ENCODE measurements at regions not wholly inside any gene's neighbourhood (a gene's known extent, or its start where the extent isn't known, plus 50 kb on each side); places are given as distances from the start of the nearest gene placed in this dataset.

- CTCF ChIA-PET (ENCODE audit: low intra/inter-chr PET ratio) = no interaction called here
- ATAC-seq (no peak), FAIRE-seq (no peak), DNase-seq (ENCODE audit: extremely low read depth in 1 of 4, low spot score in 3 of 4) (no peak)
- Histone ChIP-seq H3K79me2 (ENCODE audit: control insufficient read depth, insufficient read depth, low read length) (no peaks in the 10 kb centered on the region), H4K20me1 (replicated peaks; ENCODE audit: control insufficient read depth, insufficient read depth, low read length) (no peaks in the 10 kb centered on the region), H2AFZ (ENCODE audit: low read depth, low read length) (no peak overlapping the region), H3K36me3 (ENCODE audit: control insufficient read depth, insufficient read depth, low read length) (no peaks in the 10 kb centered on the region), H3K4me1 (replicated peaks in 1 of 2; ENCODE audit: control insufficient read depth in 2 of 2, insufficient read depth in 2 of 2, low read length in 2 of 2) (no peaks in the 10 kb centered on the region), H3K4me3 (no peak overlapping the region), H3K4me2 (ENCODE audit: insufficient read depth, low read length) (no peak overlapping the region), H3K9ac (ENCODE audit: insufficient read depth in 1 of 2, low read depth in 2 of 2, low read length in 2 of 2) (no peak overlapping the region), H3K9me3 (replicated peaks; ENCODE audit: control insufficient read depth, insufficient read depth, low read depth, low read length) (no peaks in the 10 kb centered on the region), H3K27ac (ENCODE audit: extremely low read depth, low read depth, low read length) (no peak overlapping the region), H3K27me3 (ENCODE audit: control insufficient read depth in 2 of 2, insufficient read depth in 2 of 2, low read length in 2 of 2) (no peaks in the 10 kb centered on the region), H3K9me1 (ENCODE audit: control insufficient read depth, insufficient read depth, low read length) (no peaks in the 10 kb centered on the region)
- 0% methylated on average over 4 of the region's 4 CpGs for WGBS (ENCODE audit: insufficient coverage, low coverage, missing lambda C conversion rate)
- no peak for TF ChIP-seq ESRRB (CRISPR knock-in tag; IDR thresholded peaks at IDR 0.05; ENCODE audit: borderline replicate concordance)
- TF ChIP-seq ATF6 (CRISPR knock-in tag; IDR thresholded peaks at IDR 0.05) = no peak
- TF ChIP-seq SETDB1 (IDR thresholded peaks at IDR 0.05; ENCODE audit: low read length) = no peak
- TF ChIP-seq MLLT1 (IDR thresholded peaks at IDR 0.05) = no peak
- TF ChIP-seq THAP7 (CRISPR knock-in tag; IDR thresholded peaks at IDR 0.05) = no peak
- TF ChIP-seq HINFP (tag; conservative IDR thresholded peaks at IDR 0.05; ENCODE audit: low read depth) = no peak
- TF ChIP-seq ZNF134 (CRISPR knock-in tag; conservative IDR thresholded peaks at IDR 0.05) = no peak
- TF ChIP-seq SIRT6 (IDR thresholded peaks at IDR 0.05; ENCODE audit: low read depth, low read length) = no peak
- TF ChIP-seq CC2D1A (IDR thresholded peaks at IDR 0.05) = no peak
- no peak for TF ChIP-seq ZNF311 (CRISPR knock-in tag; IDR thresholded peaks at IDR 0.05)
- intact Hi-C loops (cut with micrococcal nuclease) (no loop called here), in situ Hi-C loops (cut with MboI) (no loop called here)
- POLR2A ChIA-PET = no interaction called here
- BruUV-seq (replicated peaks) = no TSS peak
These were observed 773.5 kb upstream of the LRRTM1 start for GRCh38 chr2:81078102-81078501.
